Vagina (tissue), 2 donors: ENCODE measurements at regions not wholly inside any gene's neighbourhood (a gene's known extent, or its start where the extent isn't known, plus 50 kb on each side); places are given as distances from the start of the nearest gene placed in this dataset.

Source experiments
- POLR2AphosphoS5 ChIP-seq, 2 donors: sonication (generic); formaldehyde crosslinking; IDR thresholded peaks; one replicate each; pipeline ENCODE4 v1.9.0; 2017; ENCODE audit warnings: antibody characterized with exemption in 2 of 2, mild to moderate bottlenecking in 2 of 2, low read depth in 1 of 2; ENCODE audit not compliant: insufficient read depth in 1 of 2
- TF ChIP-seq, protein P1 (sequence below), 3 experiments: fragments of 450-650 bp in 2 of 3; fragments of 200-600 bp in 1 of 3; sonication (generic) in 1 of 3; IDR thresholded peaks; one replicate each; pipeline ENCODE4 v1.5.1; 2017 to 2019; ENCODE audit warnings: antibody characterized with exemption in 3 of 3, mild to moderate bottlenecking in 2 of 3, moderate library complexity in 2 of 3

DNA sequence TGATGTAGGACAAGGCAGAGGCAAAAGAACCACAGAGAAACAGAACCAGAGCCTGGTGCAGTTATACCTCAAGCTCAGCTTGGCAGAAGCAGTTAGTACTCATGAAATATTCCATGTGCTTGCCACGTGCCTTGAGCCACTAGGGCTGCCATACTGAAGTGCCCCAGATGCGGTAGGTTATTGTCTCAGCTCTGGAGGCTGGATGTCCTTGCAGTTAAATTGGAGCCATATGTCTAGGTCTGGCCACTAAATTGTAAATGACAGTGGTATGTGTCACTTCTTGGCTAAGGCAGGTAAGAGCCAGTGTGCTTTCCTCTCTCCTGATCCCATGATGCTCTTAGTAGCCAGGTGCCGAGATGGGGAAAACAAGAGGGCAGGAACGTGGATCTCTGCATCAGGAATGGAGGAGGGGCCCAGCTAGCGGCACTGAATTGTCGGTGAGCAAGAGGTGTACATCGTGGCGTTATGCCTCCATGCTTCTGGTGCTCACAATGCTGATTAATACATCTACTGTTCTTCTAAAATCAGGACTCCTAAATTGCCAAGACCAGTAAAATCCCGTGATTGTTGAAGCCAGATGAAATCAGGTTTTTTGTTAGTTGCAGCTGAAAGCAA, 73.5 kb downstream of the PSMG1 start:
- TF ChIP-seq, protein P1, sequence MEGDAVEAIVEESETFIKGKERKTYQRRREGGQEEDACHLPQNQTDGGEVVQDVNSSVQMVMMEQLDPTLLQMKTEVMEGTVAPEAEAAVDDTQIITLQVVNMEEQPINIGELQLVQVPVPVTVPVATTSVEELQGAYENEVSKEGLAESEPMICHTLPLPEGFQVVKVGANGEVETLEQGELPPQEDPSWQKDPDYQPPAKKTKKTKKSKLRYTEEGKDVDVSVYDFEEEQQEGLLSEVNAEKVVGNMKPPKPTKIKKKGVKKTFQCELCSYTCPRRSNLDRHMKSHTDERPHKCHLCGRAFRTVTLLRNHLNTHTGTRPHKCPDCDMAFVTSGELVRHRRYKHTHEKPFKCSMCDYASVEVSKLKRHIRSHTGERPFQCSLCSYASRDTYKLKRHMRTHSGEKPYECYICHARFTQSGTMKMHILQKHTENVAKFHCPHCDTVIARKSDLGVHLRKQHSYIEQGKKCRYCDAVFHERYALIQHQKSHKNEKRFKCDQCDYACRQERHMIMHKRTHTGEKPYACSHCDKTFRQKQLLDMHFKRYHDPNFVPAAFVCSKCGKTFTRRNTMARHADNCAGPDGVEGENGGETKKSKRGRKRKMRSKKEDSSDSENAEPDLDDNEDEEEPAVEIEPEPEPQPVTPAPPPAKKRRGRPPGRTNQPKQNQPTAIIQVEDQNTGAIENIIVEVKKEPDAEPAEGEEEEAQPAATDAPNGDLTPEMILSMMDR (IDR thresholded peaks at IDR 0.05): no peak
- TF ChIP-seq POLR2AphosphoS5 (IDR thresholded peaks at IDR 0.05; ENCODE audit: insufficient read depth in 1 of 2, low read depth in 1 of 2): no peak
